PFSK-1 (cell line): ENCODE measurements at regions not wholly inside any gene's neighbourhood (a gene's known extent, or its start where the extent isn't known, plus 50 kb on each side); places are given as distances from the start of the nearest gene placed in this dataset.

Source experiments
- FOXP2 ChIP-seq: optimal IDR thresholded peaks from 2 replicates; pipeline ENCODE3; 2011; ENCODE audit warnings: borderline replicate concordance, control low read depth, inconsistent platforms; ENCODE audit not compliant: insufficient read depth; ENCODE audit errors: extremely low read length, extremely low read depth
- POLR2AphosphoS5 ChIP-seq: IDR thresholded peaks from 2 replicates; pipeline ENCODE4 v1.6.1; 2012; ENCODE audit warnings: low read depth, mild to moderate bottlenecking, control low read depth, low read length, moderate library complexity
- REST ChIP-seq, 2 experiments: IDR thresholded peaks; 2 replicates each; pipeline versions ENCODE4 v1.6.1 to v1.8.0; 2011 to 2012; ENCODE audit warnings: low read depth in 2 of 2, low read length in 2 of 2, control low read depth in 1 of 2, inconsistent platforms in 1 of 2, mild to moderate bottlenecking in 1 of 2, moderate library complexity in 1 of 2; ENCODE audit not compliant: insufficient read depth in 1 of 2
- SIN3A ChIP-seq: IDR thresholded peaks from 2 replicates; pipeline ENCODE4 v1.6.1; 2012; ENCODE audit warnings: mild to moderate bottlenecking, low read length, moderate library complexity, borderline replicate concordance; ENCODE audit not compliant: insufficient read depth
- TAF1 ChIP-seq: IDR thresholded peaks from 2 replicates; pipeline ENCODE4 v1.6.1; 2012; ENCODE audit warnings: low read length, control low read depth, borderline replicate concordance; ENCODE audit not compliant: insufficient read depth

- TF ChIP-seq FOXP2 (no peak), SIN3A (no peak), TAF1 (no peak), POLR2AphosphoS5 (no peak), REST (IDR thresholded peaks at IDR 0.05; ENCODE audit: insufficient read depth in 1 of 2, low read depth in 2 of 2, low read length in 2 of 2) (no peak)
Measured at GRCh38 chr2:176461809-176462670, 192.8 kb downstream of the MTX2 start.

DNA sequence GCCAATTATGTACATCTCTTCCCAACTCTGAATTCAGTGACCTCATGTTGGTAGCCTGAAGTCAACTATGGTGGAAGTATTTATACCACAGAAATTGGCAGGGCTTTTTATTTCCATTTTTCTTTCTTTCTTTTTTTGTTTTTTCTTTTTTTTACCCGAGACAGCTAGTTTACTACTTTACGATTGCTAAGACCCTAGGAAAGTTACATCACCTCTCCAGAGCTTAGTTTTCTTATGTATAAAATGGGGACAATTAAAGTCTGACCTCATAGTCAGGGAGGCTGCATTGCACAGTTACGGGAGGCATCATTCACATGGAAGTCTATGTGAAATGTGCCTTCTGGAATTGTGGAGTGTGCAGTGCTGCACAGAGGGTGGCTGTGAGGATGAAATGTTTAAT is 194.3 kb downstream of the MTX2 start:
- TF ChIP-seq TAF1 (no peak), FOXP2 (no peak), SIN3A (no peak), POLR2AphosphoS5 (no peak), REST (IDR thresholded peaks at IDR 0.05; ENCODE audit: insufficient read depth in 1 of 2, low read depth in 2 of 2, low read length in 2 of 2) (no peak)

- TF ChIP-seq TAF1 (no peak), FOXP2 (no peak), SIN3A (no peak), POLR2AphosphoS5 (no peak), REST (IDR thresholded peaks at IDR 0.05; ENCODE audit: insufficient read depth in 1 of 2, low read depth in 2 of 2, low read length in 2 of 2) (no peak)
Measured at GRCh38 chr2:176464886-176465564, 195.8 kb downstream of the MTX2 start.

DNA sequence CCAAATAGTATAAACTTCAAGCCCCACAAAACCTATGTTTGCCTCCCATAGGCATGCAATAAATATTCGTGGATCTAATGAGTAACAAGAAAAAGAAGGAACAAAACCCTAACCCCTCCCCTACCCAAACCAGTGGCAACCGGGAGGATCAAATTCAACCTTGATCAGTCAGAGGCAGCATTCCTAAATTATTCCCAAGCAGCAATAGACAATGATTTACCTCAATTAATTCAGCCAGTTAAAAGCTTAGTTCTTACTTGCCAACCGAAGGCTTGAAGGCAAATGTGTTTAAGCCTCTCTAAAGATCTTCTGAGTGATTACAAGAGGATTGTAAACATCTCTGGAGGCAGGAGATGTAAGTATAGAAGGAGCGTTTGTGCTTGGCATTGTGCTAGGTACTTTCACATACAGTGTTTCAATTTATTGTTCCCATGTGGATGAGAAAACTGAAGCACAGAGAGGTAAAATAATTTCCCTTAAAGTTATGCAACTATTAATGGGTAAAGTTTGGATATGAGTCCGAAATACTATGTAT is 197.7 kb downstream of the MTX2 start:
- TF ChIP-seq FOXP2 = no peak
- TF ChIP-seq POLR2AphosphoS5 = no peak
- TF ChIP-seq SIN3A = no peak
- TF ChIP-seq TAF1 = no peak
- no peak for TF ChIP-seq REST (IDR thresholded peaks at IDR 0.05; ENCODE audit: insufficient read depth in 1 of 2, low read depth in 2 of 2, low read length in 2 of 2)
